Prostate gland (tissue), 2 donors: ENCODE measurements at regions not wholly inside any gene's neighbourhood (a gene's known extent, or its start where the extent isn't known, plus 50 kb on each side); places are given as distances from the start of the nearest gene placed in this dataset.

ENCODE experiments used
- POLR2A ChIP-seq: fragments of 450-650 bp; IDR thresholded peaks from one replicate; pipeline ENCODE4 v1.6.1; 2016; ENCODE audit warnings: antibody characterized with exemption, mild to moderate bottlenecking
- TF ChIP-seq, protein P1 (sequence below), 4 experiments: fragments of 200-600 bp in 2 of 4; fragments of 450-650 bp in 2 of 4; sonication (generic) in 2 of 4; IDR thresholded peaks; 1 replicate in 3 of 4; 2 replicates in 1 of 4; pipeline ENCODE4 v1.5.1; 2016 to 2019; ENCODE audit warnings: antibody characterized with exemption in 4 of 4, mild to moderate bottlenecking in 2 of 4, moderate library complexity in 2 of 4

GRCh38 chr22:49360746-49361145 is 466.9 kb downstream of the BRD1 start:
- TF ChIP-seq, protein P1, sequence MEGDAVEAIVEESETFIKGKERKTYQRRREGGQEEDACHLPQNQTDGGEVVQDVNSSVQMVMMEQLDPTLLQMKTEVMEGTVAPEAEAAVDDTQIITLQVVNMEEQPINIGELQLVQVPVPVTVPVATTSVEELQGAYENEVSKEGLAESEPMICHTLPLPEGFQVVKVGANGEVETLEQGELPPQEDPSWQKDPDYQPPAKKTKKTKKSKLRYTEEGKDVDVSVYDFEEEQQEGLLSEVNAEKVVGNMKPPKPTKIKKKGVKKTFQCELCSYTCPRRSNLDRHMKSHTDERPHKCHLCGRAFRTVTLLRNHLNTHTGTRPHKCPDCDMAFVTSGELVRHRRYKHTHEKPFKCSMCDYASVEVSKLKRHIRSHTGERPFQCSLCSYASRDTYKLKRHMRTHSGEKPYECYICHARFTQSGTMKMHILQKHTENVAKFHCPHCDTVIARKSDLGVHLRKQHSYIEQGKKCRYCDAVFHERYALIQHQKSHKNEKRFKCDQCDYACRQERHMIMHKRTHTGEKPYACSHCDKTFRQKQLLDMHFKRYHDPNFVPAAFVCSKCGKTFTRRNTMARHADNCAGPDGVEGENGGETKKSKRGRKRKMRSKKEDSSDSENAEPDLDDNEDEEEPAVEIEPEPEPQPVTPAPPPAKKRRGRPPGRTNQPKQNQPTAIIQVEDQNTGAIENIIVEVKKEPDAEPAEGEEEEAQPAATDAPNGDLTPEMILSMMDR (IDR thresholded peaks at IDR 0.05): no peak
- TF ChIP-seq POLR2A: no peak
